Ovary (tissue), 7 donors: ENCODE measurements at regions not wholly inside any gene's neighbourhood (a gene's known extent, or its start where the extent isn't known, plus 50 kb on each side); places are given as distances from the start of the nearest gene placed in this dataset.

Source experiments
- DNase-seq, 5 donors: peaks; one replicate each; pipeline ENCODE4 v3.0.0-alpha.2; 2019 to 2020
- H3K27ac ChIP-seq, 2 donors: fragments of 200-600 bp; one replicate each; pipeline versions ENCODE4 v1.5.1 to v1.8.0; 2019 to 2022
- H3K27me3 ChIP-seq: fragments of 200-600 bp; one replicate; pipeline ENCODE4 v1.8.0; 2022
- H3K36me3 ChIP-seq: fragments of 200-600 bp; sonication (generic); one replicate; pipeline ENCODE4 v1.5.1; 2019
- H3K4me1 ChIP-seq: one replicate; pipeline ENCODE4 v1.8.1; 2013; ENCODE audit warnings: mild to moderate bottlenecking, moderate library complexity; ENCODE audit not compliant: insufficient read depth
- H3K4me3 ChIP-seq: fragments of 200-600 bp; sonication (generic); one replicate; pipeline ENCODE4 v1.5.1; 2017
- H3K9me3 ChIP-seq, 2 donors: fragments of 200-600 bp in 1 of 2; sonication (generic) in 1 of 2; one replicate each; pipeline versions ENCODE4 v1.5.1 to v1.8.1; 2013 to 2019; ENCODE audit warnings: mild to moderate bottlenecking in 1 of 2, moderate library complexity in 1 of 2
- EP300 ChIP-seq: sonication (generic); formaldehyde crosslinking; IDR thresholded peaks from one replicate; pipeline ENCODE4 v1.6.1; 2017; ENCODE audit warnings: antibody characterized with exemption
- POLR2A ChIP-seq: fragments of 450-650 bp; IDR thresholded peaks from one replicate; pipeline ENCODE4 v1.6.1; 2017; ENCODE audit warnings: antibody characterized with exemption, mild to moderate bottlenecking, moderate library complexity
- WGBS, 3 donors: extraction: QIAGEN DNeasy Blood & Tissue Kit in 1 of 3; methylation state at CpG; one replicate each; pipeline versions ENCODE4 v1.1.5 to v1.1.7; 2013 to 2017; 5-methylcytosine and 5-hydroxymethylcytosine counted together
- intact Hi-C, 4 donors: fragments of 100-400 bp; cut with DNase I; formaldehyde crosslinking; loops; one replicate each; pipeline versions ENCODE4 v1.11.0 to v1.15.1; 2022 to 2023
- TF ChIP-seq, protein P1 (sequence below), 3 donors: fragments of 450-650 bp in 2 of 3; fragments of 200-600 bp in 1 of 3; IDR thresholded peaks; one replicate each; pipeline versions ENCODE4 v1.5.1 to v1.8.0; 2016 to 2022; ENCODE audit warnings: antibody characterized with exemption in 3 of 3, mild to moderate bottlenecking in 1 of 3
- donor health status: DM: no; HTN: no; CAD: no; lungs with moderate emphysema.
- donor health status: DM: no; HTN: no; CAD: no.
- donor health status: Bipolar disorder and iron deficiency.
- donor health status: DM: no; HTN: no; CAD: no.
- donor health status: DM: yes; HTN: yes; CAD: no.

DNA sequence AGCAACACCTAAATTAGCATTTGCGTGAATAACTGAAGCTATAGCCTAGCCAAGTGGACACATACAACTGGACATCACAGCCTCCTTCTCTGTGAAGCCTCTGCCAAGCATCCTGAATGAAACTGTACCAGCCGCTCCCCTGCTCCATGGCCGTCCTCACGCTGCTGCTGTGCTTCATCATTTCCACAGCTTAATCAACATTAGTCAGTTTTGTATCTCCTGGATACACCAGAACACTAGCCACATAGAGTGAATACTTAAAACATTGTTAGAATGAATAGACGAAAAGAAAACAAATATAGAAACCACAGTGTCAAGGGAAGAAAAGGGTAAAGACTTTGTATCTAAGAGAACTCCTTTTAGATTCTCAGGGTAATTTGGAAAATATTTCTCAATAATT is 1526.9 kb downstream of the EFNB2 start:
- Histone ChIP-seq H3K27ac (no peak overlapping the region), H3K4me1 (no peaks in the 10 kb centered on the region), H3K27me3 (no peaks in the 10 kb centered on the region), H3K4me3 (no peak overlapping the region), H3K9me3 (no peaks in the 10 kb centered on the region), H3K36me3 (no peaks in the 10 kb centered on the region)
- WGBS, 3 donors, result 84 to 91% (median 85%) methylated on average over 5 of the region's 5 CpGs
- DNase-seq, result no peak
- intact Hi-C loops, result no loop called here
- TF ChIP-seq EP300 (no peak), POLR2A (no peak)
- TF ChIP-seq, protein P1, sequence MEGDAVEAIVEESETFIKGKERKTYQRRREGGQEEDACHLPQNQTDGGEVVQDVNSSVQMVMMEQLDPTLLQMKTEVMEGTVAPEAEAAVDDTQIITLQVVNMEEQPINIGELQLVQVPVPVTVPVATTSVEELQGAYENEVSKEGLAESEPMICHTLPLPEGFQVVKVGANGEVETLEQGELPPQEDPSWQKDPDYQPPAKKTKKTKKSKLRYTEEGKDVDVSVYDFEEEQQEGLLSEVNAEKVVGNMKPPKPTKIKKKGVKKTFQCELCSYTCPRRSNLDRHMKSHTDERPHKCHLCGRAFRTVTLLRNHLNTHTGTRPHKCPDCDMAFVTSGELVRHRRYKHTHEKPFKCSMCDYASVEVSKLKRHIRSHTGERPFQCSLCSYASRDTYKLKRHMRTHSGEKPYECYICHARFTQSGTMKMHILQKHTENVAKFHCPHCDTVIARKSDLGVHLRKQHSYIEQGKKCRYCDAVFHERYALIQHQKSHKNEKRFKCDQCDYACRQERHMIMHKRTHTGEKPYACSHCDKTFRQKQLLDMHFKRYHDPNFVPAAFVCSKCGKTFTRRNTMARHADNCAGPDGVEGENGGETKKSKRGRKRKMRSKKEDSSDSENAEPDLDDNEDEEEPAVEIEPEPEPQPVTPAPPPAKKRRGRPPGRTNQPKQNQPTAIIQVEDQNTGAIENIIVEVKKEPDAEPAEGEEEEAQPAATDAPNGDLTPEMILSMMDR (IDR thresholded peaks at IDR 0.05), result no peak

DNA sequence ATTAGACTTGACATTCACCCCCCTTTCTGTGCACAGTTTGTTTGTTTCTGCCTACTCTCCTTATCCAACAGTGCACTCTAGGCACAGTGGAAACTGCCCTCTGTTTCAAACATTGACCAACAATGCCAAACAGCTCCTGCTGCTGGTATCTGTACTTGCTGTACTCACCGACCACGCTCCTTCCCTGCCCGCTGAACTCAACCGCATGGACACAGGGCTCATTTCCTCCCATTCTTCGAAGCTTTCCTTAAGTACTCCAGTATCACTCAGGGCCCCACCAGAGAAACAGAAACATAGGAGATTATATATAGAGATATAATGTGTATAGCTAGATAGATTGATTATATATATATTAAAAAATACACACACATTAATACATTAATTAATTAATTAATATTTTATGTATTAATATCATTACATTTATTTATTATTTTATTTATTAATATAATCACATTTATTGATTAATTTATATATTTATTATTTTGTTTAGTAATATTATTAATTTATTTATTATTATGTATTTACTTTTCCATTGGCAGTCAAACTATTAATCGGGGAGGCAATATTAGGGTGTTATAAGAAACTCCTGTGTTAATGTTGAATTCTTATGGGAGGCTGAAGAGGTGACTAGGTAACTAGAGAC is 1528.2 kb downstream of the EFNB2 start:
- intact Hi-C loops, result no loop called here
- no peaks in the 10 kb centered on the region for H3K36me3 ChIP-seq
- TF ChIP-seq, protein P1 (IDR thresholded peaks at IDR 0.05), result no peak
- TF ChIP-seq POLR2A (no peak), EP300 (no peak)
- 92 to 95% (median 93%) methylated on average over 6 of the region's 6 CpGs for WGBS, 3 donors
- no peaks in the 10 kb centered on the region for H3K9me3 ChIP-seq
- H3K4me1 ChIP-seq, result no peaks in the 10 kb centered on the region
- no peak overlapping the region for H3K27ac ChIP-seq
- H3K4me3 ChIP-seq, result no peak overlapping the region
- no peaks in the 10 kb centered on the region for H3K27me3 ChIP-seq
- DNase-seq, result no peak

DNA sequence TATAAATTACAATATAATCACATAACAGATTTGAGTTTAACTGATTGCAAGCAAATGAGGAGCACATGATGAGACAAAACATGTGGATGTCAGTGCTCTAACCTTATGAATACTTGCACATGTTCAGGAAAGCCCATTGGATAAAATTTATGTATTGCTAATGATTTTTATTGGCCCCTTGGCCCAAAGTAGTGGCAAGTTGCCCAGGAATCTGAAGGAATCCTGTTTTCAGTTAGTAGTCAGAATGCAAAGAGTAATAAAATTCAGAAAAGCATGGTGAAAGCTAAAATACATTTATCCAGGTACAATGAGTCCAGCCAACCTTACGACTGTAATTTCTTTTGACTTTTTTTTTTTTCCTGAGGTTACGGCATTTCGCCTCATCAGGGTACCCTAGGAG is 1539.4 kb downstream of the EFNB2 start:
- intact Hi-C loops, result no loop called here
- H3K4me3 ChIP-seq, result no peak overlapping the region
- H3K27ac ChIP-seq, result no peak overlapping the region
- no peaks in the 10 kb centered on the region for H3K4me1 ChIP-seq
- H3K36me3 ChIP-seq, result no peaks in the 10 kb centered on the region
- 30 to 42% (median 39%) methylated on average over 3 of the region's 3 CpGs for WGBS, 3 donors
- no peak for DNase-seq
- TF ChIP-seq EP300 (no peak), POLR2A (no peak)
- TF ChIP-seq, protein P1 (IDR thresholded peaks at IDR 0.05), result no peak
- no peaks in the 10 kb centered on the region for H3K9me3 ChIP-seq
- H3K27me3 ChIP-seq, result no peaks in the 10 kb centered on the region

DNA sequence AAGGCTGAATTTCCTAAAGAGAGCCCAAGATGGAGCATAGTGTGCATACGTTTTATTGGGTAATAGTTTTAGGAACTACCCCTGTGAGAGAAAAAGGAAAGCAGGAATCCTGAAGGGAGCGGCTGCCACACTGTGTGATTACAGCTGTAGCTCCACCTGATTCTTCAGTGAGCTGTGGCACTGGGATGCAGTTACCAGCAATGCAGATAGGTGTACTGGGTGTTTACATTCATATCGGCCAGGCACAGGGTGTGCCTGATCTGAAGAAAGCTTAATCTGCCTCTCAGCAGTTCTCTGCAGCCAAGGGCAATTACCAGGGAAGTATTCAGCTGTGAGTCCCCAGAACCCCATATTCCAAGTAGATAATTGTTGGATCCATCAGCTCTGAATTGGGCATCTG is 1541.8 kb downstream of the EFNB2 start:
- no peak overlapping the region for H3K4me3 ChIP-seq
- H3K9me3 ChIP-seq, result no peaks in the 10 kb centered on the region
- no peaks in the 10 kb centered on the region for H3K27me3 ChIP-seq
- no peak overlapping the region for H3K27ac ChIP-seq
- TF ChIP-seq, protein P1 (IDR thresholded peaks at IDR 0.05), result no peak
- TF ChIP-seq POLR2A, result no peak
- TF ChIP-seq EP300, result no peak
- intact Hi-C loops, result no loop called here
- no peak for DNase-seq
- H3K36me3 ChIP-seq, result no peaks in the 10 kb centered on the region
- H3K4me1 ChIP-seq, result no peaks in the 10 kb centered on the region
- WGBS, 3 donors, result 77 to 84% (median 81%) methylated on average over 3 of the region's 3 CpGs
